GM12878 (cell line): ENCODE measurements at regions not wholly inside any gene's neighbourhood (a gene's known extent, or its start where the extent isn't known, plus 50 kb on each side); places are given as distances from the start of the nearest gene placed in this dataset.

Source experiments
- ATAC-seq: fragments of 200-7000 bp; cut with Tn5 transposase; 3 replicates; pipeline ENCODE4 v1.9.1; 2020; ENCODE audit warnings: mild to moderate bottlenecking, moderate library complexity
- BruUV-seq: library from RNA; stranded (reverse); fragments of 400-500 nt; replicated peaks from 2 replicates; lab custom pipeline; 2021; lab: Mats Ljungman, UMichigan
- CTCF ChIA-PET: fragments of 300-600 bp; sonication (Branson Sonifier 250); formaldehyde crosslinking; extraction: SDS; loops from one replicate; lab custom pipeline; 2021; ENCODE audit warnings: inconsistent platforms; lab: Yijun Ruan, JAX
- POLR2A ChIA-PET: fragments of 350-600 bp; formaldehyde crosslinking; extraction: SDS; loops from one replicate; lab custom pipeline; 2021; ENCODE audit warnings: inconsistent platforms; lab: Charles Lee
- RAD21 ChIA-PET: fragments of 300-600 bp; sonication (Branson Sonifier 250); formaldehyde crosslinking; loops from one replicate; lab custom pipeline; 2023; ENCODE audit warnings: antibody characterized with exemption; ENCODE audit not compliant: unreplicated experiment; lab: Charles Lee
- SMC1A ChIA-PET: fragments of 300-600 bp; sonication (Branson Sonifier 250); formaldehyde crosslinking; loops from one replicate; lab custom pipeline; 2023; ENCODE audit not compliant: unreplicated experiment, uncharacterized antibody; lab: Charles Lee
- DNase-seq: peaks from one replicate; pipeline ENCODE4 v3.0.0-alpha.2; 2011; ENCODE audit warnings: low read depth, low spot score
- FAIRE-seq: peaks from 3 replicates; lab custom pipeline; 2011; peaks lifted over from hg19 to GRCh38; lab: Jason Lieb, UNC
- H2AFZ ChIP-seq: 2 replicates; pipeline ENCODE4 v1.6.0; 2011; ENCODE audit warnings: low read depth, low read length, control low read depth; ENCODE audit not compliant: control insufficient read depth
- H3K27ac ChIP-seq: 2 replicates; pipeline ENCODE4 v1.5.1; 2011; ENCODE audit warnings: control low read depth; ENCODE audit not compliant: control insufficient read depth, insufficient read depth
- H3K27me3 ChIP-seq, 2 experiments: replicated peaks in 1 of 2; 2 replicates each; pipeline versions ENCODE4 v1.6.0 to v1.6.1; 2011; ENCODE audit warnings: low read length in 1 of 2; ENCODE audit not compliant: control insufficient read depth in 2 of 2, insufficient read depth in 2 of 2
- H3K36me3 ChIP-seq, 2 experiments: 2 replicates each; pipeline ENCODE4 v1.5.1; 2011; ENCODE audit warnings: low read length in 1 of 2; ENCODE audit not compliant: control insufficient read depth in 2 of 2, insufficient read depth in 2 of 2
- H3K4me1 ChIP-seq: 2 replicates; pipeline ENCODE4 v1.6.1; 2011; ENCODE audit warnings: mild to moderate bottlenecking, low read length, moderate library complexity, mixed read lengths; ENCODE audit not compliant: control insufficient read depth, insufficient read depth
- H3K4me2 ChIP-seq: 2 replicates; pipeline ENCODE4 v1.6.0; 2011; ENCODE audit warnings: control low read depth; ENCODE audit not compliant: control insufficient read depth, insufficient read depth
- H3K4me3 ChIP-seq: fragments of 200-600 bp; sonication (generic); 2 replicates; pipeline ENCODE4 v1.5.1; 2016
- H3K79me2 ChIP-seq: 2 replicates; pipeline ENCODE4 v1.6.0; 2011; ENCODE audit warnings: low read length; ENCODE audit not compliant: control insufficient read depth, insufficient read depth
- H3K9ac ChIP-seq: 2 replicates; pipeline ENCODE4 v1.8.0; 2011; ENCODE audit warnings: low read length, control low read depth, mixed read lengths; ENCODE audit not compliant: control insufficient read depth, insufficient read depth
- H3K9me3 ChIP-seq: replicated peaks from 3 replicates; pipeline ENCODE4 v1.5.1; 2011; ENCODE audit warnings: mild to moderate bottlenecking, low read length; ENCODE audit not compliant: control insufficient read depth, insufficient read depth
- H4K20me1 ChIP-seq: 2 replicates; pipeline ENCODE4 v1.6.0; 2011; ENCODE audit not compliant: control insufficient read depth, insufficient read depth
- ATF2 ChIP-seq: IDR thresholded peaks from 2 replicates; pipeline ENCODE4 v1.6.1; 2012; ENCODE audit warnings: low read length, inconsistent platforms
- ATF7 ChIP-seq: fragments of 450-650 bp; IDR thresholded peaks from 2 replicates; pipeline ENCODE4 v1.6.1; 2016; ENCODE audit warnings: low read depth, mild to moderate bottlenecking
- BCL11A ChIP-seq: IDR thresholded peaks from 2 replicates; pipeline ENCODE4 v1.6.1; 2011; ENCODE audit warnings: low read depth, low read length
- CREM ChIP-seq: IDR thresholded peaks from 2 replicates; pipeline ENCODE4 v1.6.1; 2014; ENCODE audit warnings: antibody characterized with exemption, low read depth
- ELK1 ChIP-seq: IDR thresholded peaks from 2 replicates; pipeline ENCODE4 v1.6.1; 2012; ENCODE audit warnings: low read depth, low read length, improper control_type of control experiment
- EP300 ChIP-seq, 2 experiments: fragments of 150-350 bp in 1 of 2; IDR thresholded peaks; 2 replicates each; pipeline ENCODE4 v1.6.1; 2011 to 2012; ENCODE audit warnings: low read depth in 2 of 2, low read length in 2 of 2, borderline replicate concordance in 1 of 2, improper control_type of control experiment in 1 of 2, inconsistent platforms in 1 of 2; ENCODE audit not compliant: control insufficient read depth in 1 of 2
- HDAC6 ChIP-seq: fragments of 200-600 bp; sonication (generic); IDR thresholded peaks from one replicate; pipeline ENCODE4 v1.8.0; 2017; ENCODE audit warnings: antibody characterized with exemption; ENCODE audit not compliant: unreplicated experiment
- HDGF ChIP-seq: fragments of 450-650 bp; IDR thresholded peaks from 2 replicates; pipeline ENCODE4 v1.6.1; 2016; ENCODE audit warnings: antibody characterized with exemption
- IRF4 ChIP-seq: IDR thresholded peaks from 2 replicates; pipeline ENCODE4 v1.6.1; 2011; ENCODE audit warnings: low read depth, low read length
- MEF2A ChIP-seq: IDR thresholded peaks from 2 replicates; pipeline ENCODE4 v1.6.1; 2011; ENCODE audit warnings: low read depth, mild to moderate bottlenecking, low read length, moderate library complexity; ENCODE audit not compliant: insufficient read depth
- MEF2B ChIP-seq: fragments of 450-650 bp; IDR thresholded peaks from 2 replicates; pipeline ENCODE4 v1.6.1; 2018; ENCODE audit warnings: mild to moderate bottlenecking, moderate library complexity; ENCODE audit not compliant: partially characterized antibody, poor library complexity, severe bottlenecking
- MTA3 ChIP-seq: IDR thresholded peaks from 2 replicates; pipeline ENCODE4 v1.6.1; 2012; ENCODE audit warnings: low read length, inconsistent platforms, borderline replicate concordance
- NBN ChIP-seq: fragments of 450-650 bp; IDR thresholded peaks from 2 replicates; pipeline ENCODE4 v1.6.1; 2016
- RELA ChIP-seq: fragments of 450-650 bp; IDR thresholded peaks from 2 replicates; pipeline ENCODE4 v1.8.0; 2014; ENCODE audit warnings: borderline replicate concordance; ENCODE audit not compliant: partially characterized antibody
- RELB ChIP-seq: fragments of 450-650 bp; IDR thresholded peaks from 2 replicates; pipeline ENCODE4 v1.6.1; 2017; ENCODE audit warnings: low read depth, mild to moderate bottlenecking, moderate library complexity
- RUNX3 ChIP-seq: IDR thresholded peaks from 2 replicates; pipeline ENCODE4 v1.6.1; 2012; ENCODE audit warnings: low read length, inconsistent platforms
- ZNF24 ChIP-seq: fragments of 450-650 bp; IDR thresholded peaks from 2 replicates; pipeline ENCODE4 v1.6.1; 2017; ENCODE audit warnings: antibody characterized with exemption, mild to moderate bottlenecking
- ZNF622 ChIP-seq: fragments of 450-650 bp; IDR thresholded peaks from 2 replicates; pipeline ENCODE4 v1.6.1; 2017; ENCODE audit warnings: mild to moderate bottlenecking, inconsistent platforms
- whole genome bisulfite sequencing: methylation state at CpG from one replicate; pipeline ENCODE4 v1.1.6; 2016; ENCODE audit warnings: low lambda C conversion rate; ENCODE audit not compliant: insufficient replicate concordance, insufficient coverage; ENCODE audit errors: missing lambda C conversion rate; 5-methylcytosine and 5-hydroxymethylcytosine counted together
- in situ Hi-C: fragments of 300-500 bp; cut with MboI; formaldehyde crosslinking; loops from 9 replicates; pipeline ENCODE4 v1.14.3; 2018; ENCODE audit warnings: mixed read lengths
- intact Hi-C: fragments of 100-400 bp; cut with micrococcal nuclease; formaldehyde crosslinking; loops from one replicate; pipeline ENCODE4 v1.14.2; 2022; ENCODE audit not compliant: unreplicated experiment

GRCh38 chr1:162930976-162931560 lies 70.1 kb upstream of the CCDC190 start:
- 47% methylated on average over 3 of the region's 3 CpGs for WGBS
- in situ Hi-C loops: no loop called here
- BruUV-seq: no TSS peak

More at GRCh38 chr1:162930976-162931560, 70.1 kb upstream of the CCDC190 start:
- DNase-seq (no peak), ATAC-seq (no peak), FAIRE-seq (no peak)
- no peak overlapping the region for H3K9ac ChIP-seq
- CTCF ChIA-PET: no interaction called here
- SMC1A ChIA-PET: no interaction called here
- H4K20me1 ChIP-seq: no peaks in the 10 kb centered on the region
- H3K4me1 ChIP-seq: no peaks in the 10 kb centered on the region
- intact Hi-C loops: no loop called here
- no peaks in the 10 kb centered on the region for H3K79me2 ChIP-seq
- H3K27me3 ChIP-seq: peaks cover 0 to 5% of the 10 kb centered on the region in 2 experiments; a peak in 1 of 4 replicates
- no peaks in the 10 kb centered on the region for H3K36me3 ChIP-seq
- no peak overlapping the region for H3K27ac ChIP-seq
- POLR2A ChIA-PET: no interaction called here
- no peaks in the 10 kb centered on the region for H3K9me3 ChIP-seq
- no peak overlapping the region for H3K4me3 ChIP-seq
- H2AFZ ChIP-seq: no peak overlapping the region
- H3K4me2 ChIP-seq: no peak overlapping the region
- RAD21 ChIA-PET: no interaction called here
- TF ChIP-seq EP300 (IDR thresholded peaks at IDR 0.05; ENCODE audit: borderline replicate concordance in 1 of 2, control insufficient read depth in 1 of 2, low read depth in 2 of 2, low read length in 2 of 2): no peak
- no peak for TF ChIP-seq MEF2A
- no peak for TF ChIP-seq IRF4
- no peak for TF ChIP-seq RUNX3
- TF ChIP-seq NBN: no peak
- TF ChIP-seq RELA: no peak
- no peak for TF ChIP-seq ZNF24
- no peak for TF ChIP-seq MEF2B
- no peak for TF ChIP-seq RELB
- no peak for TF ChIP-seq MTA3
- no peak for TF ChIP-seq ZNF622
- no peak for TF ChIP-seq ATF2
- no peak for TF ChIP-seq HDGF
- no peak for TF ChIP-seq CREM
- no peak for TF ChIP-seq ELK1
- no peak for TF ChIP-seq BCL11A
- TF ChIP-seq HDAC6: no peak
- TF ChIP-seq ATF7: no peak
